Endothelial cell of umbilical vein (primary cell): ENCODE measurements at regions not wholly inside any gene's neighbourhood (a gene's known extent, or its start where the extent isn't known, plus 50 kb on each side); places are given as distances from the start of the nearest gene placed in this dataset.
A peak's percentile ranks its signal among the peaks of the same experiment; 100 is the strongest.

ENCODE experiments used
- BruUV-seq: library from RNA; stranded (reverse); fragments of 400-500 nt; replicated peaks from 2 replicates; lab custom pipeline; 2021; lab: Mats Ljungman, UMichigan
- CTCF ChIA-PET: fragments of 300-600, 350-600 bp; sonication (Branson Sonifier 250); formaldehyde crosslinking; loops from one replicate; lab custom pipeline; 2021; ENCODE audit warnings: antibody characterized with exemption, inconsistent platforms; lab: Charles Lee
- POLR2A ChIA-PET: fragments of 300-600, 350-600 bp; sonication (Branson Sonifier 250); formaldehyde crosslinking; loops from one replicate; lab custom pipeline; 2021; ENCODE audit warnings: antibody characterized with exemption, inconsistent platforms; lab: Charles Lee
- DNase-seq: peaks from one replicate; pipeline ENCODE4 v3.0.0-alpha.2; 2011; ENCODE audit warnings: low read depth, low spot score
- FAIRE-seq: peaks from 2 replicates; lab custom pipeline; 2011; peaks lifted over from hg19 to GRCh38; lab: Jason Lieb, UNC
- H2AFZ ChIP-seq: 2 replicates; pipeline ENCODE4 v1.6.0; 2012; ENCODE audit warnings: low read depth, low read length, control low read depth, inconsistent platforms
- H3K27ac ChIP-seq: 2 replicates; pipeline ENCODE4 v1.5.1; 2011; ENCODE audit warnings: low read depth, mild to moderate bottlenecking, control low read depth, low read length, moderate library complexity; ENCODE audit not compliant: insufficient read depth
- H3K27me3 ChIP-seq, 2 experiments: 2 replicates each; pipeline versions ENCODE4 v1.6.0 to v1.6.1; 2011; ENCODE audit warnings: low read length in 2 of 2, mixed read lengths in 1 of 2; ENCODE audit not compliant: control insufficient read depth in 2 of 2, insufficient read depth in 2 of 2
- H3K36me3 ChIP-seq, 2 experiments: 2 replicates in 1 of 2; 3 replicates in 1 of 2; pipeline ENCODE4 v1.5.1; 2011; ENCODE audit warnings: low read length in 2 of 2, mild to moderate bottlenecking in 1 of 2, moderate library complexity in 1 of 2; ENCODE audit not compliant: control insufficient read depth in 2 of 2, insufficient read depth in 2 of 2; ENCODE audit errors: extremely low read depth in 1 of 2
- H3K4me1 ChIP-seq: 3 replicates; pipeline ENCODE4 v1.5.1; 2011; ENCODE audit warnings: mild to moderate bottlenecking, low read length; ENCODE audit not compliant: control insufficient read depth, insufficient read depth; ENCODE audit errors: extremely low read depth
- H3K4me2 ChIP-seq: 2 replicates; pipeline ENCODE4 v1.6.1; 2011; ENCODE audit warnings: low read length, control low read depth, mixed read lengths; ENCODE audit not compliant: insufficient read depth
- H3K4me3 ChIP-seq, 3 experiments: fragments of 200-600 bp in 1 of 3; sonication (generic), shearing (Covaris generic) in 1 of 3; replicated peaks in 1 of 3; 2 replicates each; pipeline ENCODE4 v1.5.1; 2011 to 2016; ENCODE audit warnings: control low read depth in 3 of 3, low read length in 3 of 3, mild to moderate bottlenecking in 2 of 3, inconsistent platforms in 1 of 3, low read depth in 1 of 3, moderate library complexity in 1 of 3; ENCODE audit not compliant: insufficient read depth in 1 of 3
- H3K79me2 ChIP-seq: 2 replicates; pipeline ENCODE4 v1.6.0; 2012; ENCODE audit warnings: low read length, inconsistent platforms; ENCODE audit not compliant: control insufficient read depth, insufficient read depth
- H3K9ac ChIP-seq: replicated peaks from 2 replicates; pipeline ENCODE3; 2011; ENCODE audit warnings: low read length, control low read depth; ENCODE audit not compliant: insufficient read depth; ENCODE audit errors: extremely low read depth
- H3K9me1 ChIP-seq: replicated peaks from 3 replicates; pipeline ENCODE4 v1.6.0; 2011; ENCODE audit warnings: mild to moderate bottlenecking, low read length; ENCODE audit not compliant: control insufficient read depth, insufficient read depth; ENCODE audit errors: extremely low read depth
- H3K9me3 ChIP-seq: replicated peaks from 2 replicates; pipeline ENCODE4 v1.5.1; 2012; ENCODE audit warnings: low read length, inconsistent platforms; ENCODE audit not compliant: control insufficient read depth, insufficient read depth
- H4K20me1 ChIP-seq: replicated peaks from 2 replicates; pipeline ENCODE3; 2011; ENCODE audit warnings: mild to moderate bottlenecking, low read length; ENCODE audit not compliant: control insufficient read depth, insufficient read depth; ENCODE audit errors: extremely low read depth
- EZH2 ChIP-seq: IDR thresholded peaks from 2 replicates; pipeline ENCODE4 v1.6.1; 2012; ENCODE audit warnings: borderline replicate concordance, low read depth, mild to moderate bottlenecking, moderate library complexity, low read length, inconsistent platforms; ENCODE audit not compliant: severe bottlenecking
- FOS ChIP-seq: IDR thresholded peaks from 2 replicates; pipeline ENCODE4 v1.6.1; 2011; ENCODE audit warnings: mild to moderate bottlenecking, low read length, moderate library complexity, borderline replicate concordance; ENCODE audit not compliant: insufficient read depth
- GATA2 ChIP-seq: IDR thresholded peaks from 2 replicates; pipeline ENCODE4 v1.7.0; 2011; ENCODE audit warnings: low read depth, mild to moderate bottlenecking, moderate library complexity, mixed read lengths, low read length; ENCODE audit not compliant: insufficient read length, insufficient read depth
- JUN ChIP-seq: IDR thresholded peaks from 2 replicates; pipeline ENCODE4 v1.6.1; 2011; ENCODE audit warnings: borderline replicate concordance, low read depth; ENCODE audit not compliant: insufficient read length, insufficient read depth
- MYC ChIP-seq: IDR thresholded peaks from one replicate; pipeline ENCODE4 v1.6.1; 2011; ENCODE audit warnings: mild to moderate bottlenecking, low read depth, low read length
- POLR2A ChIP-seq: IDR thresholded peaks from 2 replicates; pipeline ENCODE4 v1.6.1; 2012; ENCODE audit warnings: low read depth, mild to moderate bottlenecking, control low read depth, low read length
- POLR2AphosphoS5 ChIP-seq: IDR thresholded peaks from 2 replicates; pipeline ENCODE4 v1.6.1; 2012; ENCODE audit warnings: low read depth, mild to moderate bottlenecking, control low read depth, low read length, moderate library complexity; ENCODE audit not compliant: insufficient read depth
- dilution Hi-C: fragments of 300-500 bp; cut with MboI; formaldehyde crosslinking; loops from one replicate; pipeline ENCODE4 v1.15.0; 2019; ENCODE audit warnings: low sequenced_read_pairs; ENCODE audit not compliant: extremely low pct_ligation_motif_present
- intact Hi-C: fragments of 100-400 bp; cut with micrococcal nuclease; formaldehyde crosslinking; loops from one replicate; pipeline ENCODE4 v1.10.0; 2022
- TF ChIP-seq, protein P1 (sequence below), 2 donors: IDR thresholded peaks; 1 replicate in 1 of 2; 2 replicates in 1 of 2; pipeline ENCODE4 v1.5.1; 2011; ENCODE audit warnings: low read length in 2 of 2, mild to moderate bottlenecking in 2 of 2, moderate library complexity in 2 of 2, control low read depth in 1 of 2, inconsistent platforms in 1 of 2, low read depth in 1 of 2; ENCODE audit not compliant: insufficient read depth in 1 of 2; ENCODE audit errors: extremely low read depth in 1 of 2
- TF ChIP-seq, protein P2 (sequence below): IDR thresholded peaks from 2 replicates; pipeline ENCODE4 v1.6.1; 2011; ENCODE audit not compliant: insufficient read depth, insufficient read length

DNA sequence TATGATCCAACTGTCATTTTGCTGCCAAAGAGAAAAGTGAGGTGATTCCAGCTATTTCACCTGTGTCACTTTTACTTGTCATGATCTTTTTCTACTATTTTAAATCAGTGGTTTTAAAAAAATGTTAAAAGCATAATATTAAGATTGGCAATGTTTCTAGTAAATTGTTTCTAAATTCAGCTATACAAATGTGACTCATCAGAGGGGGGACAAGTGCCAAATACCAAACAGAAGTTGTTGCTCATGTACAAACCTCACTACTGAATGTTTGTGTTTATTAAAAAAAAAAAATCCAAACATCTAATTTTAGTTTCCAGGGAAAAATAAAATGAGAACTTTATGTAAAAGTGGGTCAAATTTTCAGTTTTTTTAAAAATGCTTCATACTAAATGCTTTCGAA lies 346.2 kb upstream of the SNX7 start:
- Histone ChIP-seq H3K9ac (peak overlapping the region; percentile 46), H3K36me3 (no peaks in the 10 kb centered on the region), H3K9me1 (no peaks in the 10 kb centered on the region), H4K20me1 (no peaks in the 10 kb centered on the region), H3K4me3 (no peak overlapping the region), H3K4me1 (peaks cover 28% of the 10 kb centered on the region), H3K4me2 (peak overlapping the region; percentile 74), H3K27ac (peak overlapping the region; percentile 79), H3K27me3 (no peaks in the 10 kb centered on the region), H3K9me3 (no peaks in the 10 kb centered on the region), H3K79me2 (no peaks in the 10 kb centered on the region), H2AFZ (no peak overlapping the region)
- intact Hi-C loops (loop anchor here (1.0 kb wide), 1 partner anchor 8 kb away; no protein-coding TSS in a partner anchor), dilution Hi-C loops (no loop called here)
- BruUV-seq: no TSS peak
- no peak for FAIRE-seq
- DNase-seq: peak; percentile 82
- CTCF ChIA-PET: interaction anchor here (1.4 to 2.8 kb wide), 4 partner anchors 8 to 153 kb away, joined by 3 to 12 read pairs (median 6); no protein-coding TSS in a partner anchor
- TF ChIP-seq POLR2A (no peak), POLR2AphosphoS5 (no peak), FOS (peak; percentile 80), JUN (peak; percentile 65)
- TF ChIP-seq, protein P1, sequence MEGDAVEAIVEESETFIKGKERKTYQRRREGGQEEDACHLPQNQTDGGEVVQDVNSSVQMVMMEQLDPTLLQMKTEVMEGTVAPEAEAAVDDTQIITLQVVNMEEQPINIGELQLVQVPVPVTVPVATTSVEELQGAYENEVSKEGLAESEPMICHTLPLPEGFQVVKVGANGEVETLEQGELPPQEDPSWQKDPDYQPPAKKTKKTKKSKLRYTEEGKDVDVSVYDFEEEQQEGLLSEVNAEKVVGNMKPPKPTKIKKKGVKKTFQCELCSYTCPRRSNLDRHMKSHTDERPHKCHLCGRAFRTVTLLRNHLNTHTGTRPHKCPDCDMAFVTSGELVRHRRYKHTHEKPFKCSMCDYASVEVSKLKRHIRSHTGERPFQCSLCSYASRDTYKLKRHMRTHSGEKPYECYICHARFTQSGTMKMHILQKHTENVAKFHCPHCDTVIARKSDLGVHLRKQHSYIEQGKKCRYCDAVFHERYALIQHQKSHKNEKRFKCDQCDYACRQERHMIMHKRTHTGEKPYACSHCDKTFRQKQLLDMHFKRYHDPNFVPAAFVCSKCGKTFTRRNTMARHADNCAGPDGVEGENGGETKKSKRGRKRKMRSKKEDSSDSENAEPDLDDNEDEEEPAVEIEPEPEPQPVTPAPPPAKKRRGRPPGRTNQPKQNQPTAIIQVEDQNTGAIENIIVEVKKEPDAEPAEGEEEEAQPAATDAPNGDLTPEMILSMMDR (IDR thresholded peaks at IDR 0.05; ENCODE audit: extremely low read depth in 1 of 2, insufficient read depth in 1 of 2, low read depth in 1 of 2, low read length in 2 of 2): no peak
- POLR2A ChIA-PET: no interaction called here

DNA sequence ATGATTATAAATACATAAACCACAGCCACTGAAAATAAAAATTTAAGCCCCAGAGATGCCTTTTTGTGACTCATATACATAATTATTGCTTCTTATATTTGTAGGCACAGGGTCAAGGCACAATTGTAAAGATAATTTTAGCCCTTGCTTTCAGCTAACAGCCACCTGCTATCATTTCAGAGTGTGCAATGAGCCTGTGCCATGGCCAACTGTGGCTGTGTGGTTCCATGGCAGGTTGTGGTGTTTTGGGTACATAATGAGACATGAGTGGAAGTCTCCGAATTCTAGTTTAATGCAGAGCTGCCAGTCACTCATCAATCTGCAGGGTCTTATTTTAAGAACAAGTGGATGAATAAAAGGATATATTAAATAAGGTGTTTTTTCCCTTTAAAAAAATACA lies 346.9 kb upstream of the SNX7 start:
- Histone ChIP-seq H3K36me3 (no peaks in the 10 kb centered on the region), H3K4me2 (no peak overlapping the region), H3K4me1 (peaks cover 28% of the 10 kb centered on the region), H2AFZ (no peak overlapping the region), H3K9ac (no peak overlapping the region), H3K9me3 (no peaks in the 10 kb centered on the region), H3K4me3 (no peak overlapping the region), H4K20me1 (no peaks in the 10 kb centered on the region), H3K9me1 (no peaks in the 10 kb centered on the region), H3K27me3 (no peaks in the 10 kb centered on the region), H3K79me2 (no peaks in the 10 kb centered on the region), H3K27ac (peak overlapping the region; percentile 79)
- FAIRE-seq (no peak), DNase-seq (peak; percentile 16)
- dilution Hi-C loops: no loop called here
- CTCF ChIA-PET: interaction anchor here (1.0 to 2.8 kb wide), 6 partner anchors 9 to 154 kb away, joined by 3 to 12 read pairs (median 4); no protein-coding TSS in a partner anchor
- BruUV-seq: no TSS peak
- TF ChIP-seq, protein P2, sequence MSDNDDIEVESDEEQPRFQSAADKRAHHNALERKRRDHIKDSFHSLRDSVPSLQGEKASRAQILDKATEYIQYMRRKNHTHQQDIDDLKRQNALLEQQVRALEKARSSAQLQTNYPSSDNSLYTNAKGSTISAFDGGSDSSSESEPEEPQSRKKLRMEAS: no peak
- TF ChIP-seq JUN: no peak
- no peak for TF ChIP-seq EZH2
- no peak for TF ChIP-seq POLR2AphosphoS5
- no peak for TF ChIP-seq FOS
- TF ChIP-seq POLR2A: no peak
- TF ChIP-seq MYC: no peak
- TF ChIP-seq GATA2: no peak
- TF ChIP-seq, protein P1 (IDR thresholded peaks at IDR 0.05; ENCODE audit: extremely low read depth in 1 of 2, insufficient read depth in 1 of 2, low read depth in 1 of 2, low read length in 2 of 2): no peak
- intact Hi-C loops: no loop called here
- POLR2A ChIA-PET: no interaction called here
